ENCODE measurements at regions not wholly inside any gene's neighbourhood (a gene's known extent, or its start where the extent isn't known, plus 50 kb on each side); places are given as distances from the start of the nearest gene placed in this dataset.

DNA sequence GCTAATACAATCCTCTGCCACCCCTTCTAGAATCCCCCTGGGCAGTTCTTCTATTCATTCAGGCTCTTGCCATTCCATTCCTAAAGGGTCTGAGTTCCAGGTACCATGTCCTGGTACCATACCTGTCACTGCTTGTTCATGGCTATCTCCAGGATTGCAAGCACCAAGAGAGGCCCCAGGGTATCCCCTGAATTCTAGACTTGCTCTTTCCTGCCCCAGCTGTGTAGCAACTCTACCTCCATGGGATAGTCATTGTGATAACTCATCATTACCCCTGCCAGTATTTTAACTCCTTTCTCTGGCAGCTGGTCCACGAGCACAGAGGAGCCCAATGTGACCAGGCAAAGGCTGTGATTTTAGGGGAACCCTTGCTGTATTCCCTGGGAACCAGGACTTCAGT lies 143.7 kb upstream of the CDH5 start:
- TF ChIP-seq SP1 (IDR thresholded peaks at IDR 0.05) (no peak), FOXM1 (IDR thresholded peaks at IDR 0.05; ENCODE audit: borderline replicate concordance) (no peak), TARDBP (IDR thresholded peaks at IDR 0.05) (no peak), CTBP1 (IDR thresholded peaks at IDR 0.05; ENCODE audit: borderline replicate concordance) (no peak), ZNF384 (IDR thresholded peaks at IDR 0.05) (no peak), HDGF (IDR thresholded peaks at IDR 0.05; ENCODE audit: borderline replicate concordance) (no peak), FOXA1 (IDR thresholded peaks at IDR 0.05) (no peak), FOXK2 (IDR thresholded peaks at IDR 0.05) (no peak), ELF4 (IDR thresholded peaks at IDR 0.05) (no peak)
- TF ChIP-seq, protein P1, sequence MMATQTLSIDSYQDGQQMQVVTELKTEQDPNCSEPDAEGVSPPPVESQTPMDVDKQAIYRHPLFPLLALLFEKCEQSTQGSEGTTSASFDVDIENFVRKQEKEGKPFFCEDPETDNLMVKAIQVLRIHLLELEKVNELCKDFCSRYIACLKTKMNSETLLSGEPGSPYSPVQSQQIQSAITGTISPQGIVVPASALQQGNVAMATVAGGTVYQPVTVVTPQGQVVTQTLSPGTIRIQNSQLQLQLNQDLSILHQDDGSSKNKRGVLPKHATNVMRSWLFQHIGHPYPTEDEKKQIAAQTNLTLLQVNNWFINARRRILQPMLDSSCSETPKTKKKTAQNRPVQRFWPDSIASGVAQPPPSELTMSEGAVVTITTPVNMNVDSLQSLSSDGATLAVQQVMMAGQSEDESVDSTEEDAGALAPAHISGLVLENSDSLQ (IDR thresholded peaks at IDR 0.05), result no peak

Measured in HEK293T (cell line).